SHP77 treated with DMSO at 0.1 percent for 48 hours (cell line): ENCODE measurements at regions not wholly inside any gene's neighbourhood (a gene's known extent, or its start where the extent isn't known, plus 50 kb on each side); places are given as distances from the start of the nearest gene placed in this dataset.

Source experiments
- DNase-seq: peaks from one replicate; lab custom pipeline; 2025; lab: John Stamatoyannopoulos, UW

DNA sequence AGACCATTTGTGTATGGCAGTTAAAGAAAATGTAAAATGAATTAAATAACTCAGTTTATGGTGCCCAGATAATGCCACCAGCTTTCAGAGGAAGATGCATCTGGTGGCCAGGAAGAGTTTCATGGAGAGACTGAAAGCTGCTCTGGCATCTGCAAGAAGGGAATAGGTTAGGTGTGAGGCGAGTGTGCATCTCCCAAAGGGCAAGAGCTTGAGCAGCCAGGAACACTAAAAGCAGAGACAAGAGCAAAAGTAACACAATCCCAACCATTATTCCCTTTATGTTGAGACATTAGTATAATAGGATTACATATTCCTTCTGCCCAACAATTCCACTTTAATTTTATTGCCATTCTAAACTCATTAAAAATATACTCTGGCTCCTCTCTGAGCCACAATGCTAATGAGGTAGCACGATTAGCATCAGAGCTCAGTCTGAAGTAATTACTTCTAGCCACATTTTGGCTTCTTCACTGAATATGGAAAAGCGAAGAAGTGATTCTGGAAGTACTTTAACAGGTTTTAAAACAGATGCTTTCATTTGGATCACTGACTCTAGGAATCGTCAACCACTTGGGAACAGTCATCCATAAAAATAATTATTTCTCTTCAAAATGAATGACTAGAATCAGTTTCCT, 309.4 kb upstream of the TMTC1 start:
- no peak for DNase-seq

DNA sequence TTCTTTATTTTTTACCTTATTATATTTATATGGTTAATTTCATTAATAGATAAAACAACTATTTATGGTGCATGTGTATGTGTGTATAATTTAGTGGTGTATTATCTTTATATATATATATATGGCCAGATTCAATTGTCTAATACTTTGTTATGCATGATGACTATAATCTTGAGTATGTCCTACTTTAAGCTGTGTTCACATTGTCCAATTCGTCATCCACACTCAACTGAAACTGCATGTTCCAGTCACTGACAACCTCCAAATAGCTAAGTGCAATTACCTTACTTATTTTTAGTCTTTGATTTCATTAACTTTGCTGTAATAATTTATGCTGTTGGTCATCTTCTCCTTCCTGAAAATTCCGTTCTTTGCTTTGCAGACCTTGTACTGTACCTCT, 306.5 kb upstream of the TMTC1 start:
- no peak for DNase-seq

- no peak for DNase-seq
These were observed 304.7 kb upstream of the TMTC1 start for GRCh38 chr12:30088259-30088995.

DNA sequence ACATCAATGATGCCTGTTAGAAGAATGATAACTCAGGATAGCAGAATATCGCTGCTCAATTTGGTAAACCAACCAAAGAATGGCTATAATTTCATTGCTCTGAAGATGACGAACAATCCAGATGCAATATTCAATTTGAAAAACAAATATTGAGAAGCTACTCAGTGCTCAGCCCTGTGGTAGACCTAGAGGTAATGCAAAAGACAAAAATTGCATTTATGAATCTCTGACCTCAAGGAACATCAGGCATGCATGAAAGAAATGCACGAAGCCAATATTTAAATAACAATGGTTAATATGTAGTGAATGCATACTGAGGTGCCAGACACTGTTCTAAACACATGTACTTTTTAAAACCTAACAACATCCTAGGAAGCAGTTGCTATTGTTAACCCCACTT, 298.6 kb upstream of the TMTC1 start:
- DNase-seq, result no peak

DNA sequence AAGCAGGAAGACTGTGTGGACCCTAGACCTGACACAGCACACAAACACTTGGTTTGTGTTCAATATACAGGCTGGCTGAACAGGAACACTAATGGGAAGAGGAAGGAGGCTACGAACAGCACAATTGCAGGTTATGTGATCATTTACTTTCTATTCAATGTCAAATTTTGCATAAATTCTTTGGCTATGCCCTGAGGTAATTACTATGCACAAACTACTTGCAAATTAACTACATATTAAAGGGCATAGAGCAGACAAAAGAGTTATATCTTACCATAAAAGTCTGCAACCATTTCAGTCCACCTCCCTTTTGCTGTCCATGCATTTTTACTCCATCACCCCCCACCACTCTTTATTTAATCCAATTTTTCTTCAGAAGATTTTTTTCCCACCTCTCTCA, 291.2 kb upstream of the TMTC1 start:
- DNase-seq, result no peak

- DNase-seq, result no peak
These were observed 289.1 kb upstream of the TMTC1 start for GRCh38 chr12:30072824-30073223.

DNA sequence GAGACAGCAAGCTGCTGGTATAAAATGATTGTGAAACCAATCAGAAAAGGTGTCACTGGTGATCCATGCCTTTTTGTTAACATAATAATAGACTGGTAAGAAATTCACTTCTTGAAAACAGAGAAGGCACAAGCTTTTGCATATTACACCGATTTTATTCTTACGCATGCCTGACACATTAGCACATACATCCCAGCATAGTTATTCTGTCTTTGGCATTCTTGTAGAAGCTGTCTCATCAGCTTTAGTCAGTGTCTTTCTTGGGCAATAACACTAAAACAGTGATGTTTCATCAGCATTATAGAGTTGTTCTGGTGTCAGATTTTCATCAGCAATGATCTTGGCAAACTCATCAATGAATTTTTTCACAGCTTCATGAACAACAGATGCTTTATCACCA, 283.4 kb upstream of the TMTC1 start:
- DNase-seq, result no peak

- no peak for DNase-seq
These were observed 281.2 kb upstream of the TMTC1 start for GRCh38 chr12:30064906-30065305.

DNA sequence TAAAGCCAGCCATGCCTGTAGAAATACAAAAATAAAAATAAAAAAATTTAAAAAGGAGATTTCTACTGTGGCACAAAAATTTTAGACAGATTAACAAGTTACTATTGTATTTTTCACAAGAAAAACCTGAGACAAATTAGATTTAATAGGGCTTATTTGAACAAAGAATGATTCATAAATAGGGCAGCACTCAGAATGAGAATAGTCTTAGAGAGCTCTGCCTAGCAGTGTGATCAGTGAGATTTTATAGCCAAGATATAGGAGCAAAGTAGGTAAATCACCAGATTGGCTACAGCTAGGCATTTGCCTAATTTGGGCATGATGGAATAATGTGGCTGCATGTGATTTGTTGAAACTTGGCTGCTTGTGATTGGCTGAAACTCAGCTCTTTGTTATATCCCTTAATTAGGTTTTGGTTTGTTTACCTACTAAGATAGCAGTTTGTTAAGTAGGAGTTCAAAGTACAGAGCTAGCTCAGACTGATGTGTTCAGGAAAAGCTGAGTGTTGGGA, 279.7 kb upstream of the TMTC1 start:
- DNase-seq, result no peak

DNA sequence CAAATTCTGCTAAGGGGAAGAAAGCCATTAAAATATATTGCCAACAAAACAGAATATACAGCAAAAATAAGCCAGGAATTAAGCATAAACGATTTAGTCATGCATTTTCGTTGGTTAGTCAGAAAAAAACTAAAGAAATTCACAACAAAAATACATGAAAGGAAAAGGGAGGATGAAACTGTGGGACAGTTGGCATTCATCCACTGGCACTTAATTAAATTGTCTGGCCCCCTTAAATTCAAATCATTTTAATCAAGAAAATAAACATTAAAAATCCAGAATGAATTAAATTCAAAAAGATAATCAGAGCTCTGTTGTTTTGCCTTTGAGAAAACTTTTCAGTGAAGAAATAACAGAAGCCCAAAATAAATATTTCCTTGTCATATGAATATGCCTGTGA, 264.6 kb upstream of the TMTC1 start:
- no peak for DNase-seq

DNA sequence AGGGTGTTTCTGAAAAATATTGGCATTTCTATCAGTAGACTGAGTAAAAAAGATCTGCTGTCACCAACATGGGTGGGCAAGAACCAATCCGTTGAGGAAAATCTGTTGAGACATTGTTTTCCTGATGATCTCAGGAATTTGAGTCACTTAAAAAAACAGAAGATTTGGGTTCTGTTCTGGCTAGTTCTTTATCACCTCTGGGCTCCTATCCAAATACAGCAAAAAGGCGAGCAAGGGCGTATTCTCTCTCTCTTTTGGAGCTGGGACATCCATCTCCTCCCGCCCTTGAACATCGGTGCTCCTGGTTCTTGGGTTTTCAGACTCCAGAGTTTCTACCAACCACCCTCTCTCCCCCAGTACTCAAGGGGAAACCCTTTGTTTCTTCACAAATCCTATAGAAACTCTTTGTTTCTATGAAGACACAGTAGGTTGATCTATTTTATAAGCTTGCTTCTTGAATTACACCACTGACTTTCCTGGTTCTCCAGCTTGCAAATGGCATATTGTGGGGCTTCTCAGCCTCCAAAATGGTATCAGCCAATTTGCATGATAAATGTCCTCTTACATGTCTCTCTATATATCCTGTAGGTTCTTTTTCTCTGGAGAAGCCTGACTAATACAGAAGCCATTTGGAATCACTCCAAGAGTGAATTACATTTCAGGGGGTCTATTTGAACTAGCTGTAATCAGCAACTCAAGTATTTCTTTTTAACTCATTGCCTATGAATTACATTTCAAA, 263.9 kb upstream of the TMTC1 start:
- no peak for DNase-seq

DNA sequence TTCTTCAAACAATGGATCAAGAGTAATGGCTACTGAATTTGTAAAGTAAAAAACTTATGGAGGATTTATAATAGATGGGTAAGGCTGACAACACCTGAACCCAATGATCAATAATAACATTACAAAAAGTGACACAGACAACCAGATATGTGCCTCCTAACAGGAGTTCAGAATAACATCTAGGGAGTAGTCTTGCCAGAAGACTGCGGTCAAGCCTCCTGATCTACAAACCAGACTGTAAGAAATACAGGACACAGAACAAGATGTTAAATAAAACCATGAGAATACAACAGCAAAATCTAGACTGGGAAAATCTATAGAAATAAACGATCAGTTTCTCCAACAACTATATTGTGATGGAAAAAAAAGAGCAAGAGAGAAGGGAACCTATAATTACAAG, 262.6 kb upstream of the TMTC1 start:
- no peak for DNase-seq

DNA sequence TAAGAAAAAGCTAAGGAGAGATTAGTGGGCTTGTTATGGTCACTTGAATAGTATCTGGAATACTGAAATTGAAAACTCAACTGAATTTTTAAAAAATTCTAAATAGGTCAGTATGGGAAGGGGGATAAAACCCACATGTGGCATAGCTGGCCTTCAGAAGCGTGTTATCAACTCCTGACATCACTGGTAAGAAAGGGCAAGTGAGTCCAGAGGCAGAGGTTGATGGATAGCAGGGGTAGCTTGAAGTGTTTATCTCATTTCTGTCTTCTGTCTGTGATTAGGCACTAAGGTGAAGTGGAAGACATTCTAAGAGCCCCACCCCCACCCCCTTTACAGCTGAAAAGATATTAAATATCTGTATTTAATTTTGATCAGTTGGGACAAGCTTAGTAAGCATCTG, 261.4 kb upstream of the TMTC1 start:
- no peak for DNase-seq

DNA sequence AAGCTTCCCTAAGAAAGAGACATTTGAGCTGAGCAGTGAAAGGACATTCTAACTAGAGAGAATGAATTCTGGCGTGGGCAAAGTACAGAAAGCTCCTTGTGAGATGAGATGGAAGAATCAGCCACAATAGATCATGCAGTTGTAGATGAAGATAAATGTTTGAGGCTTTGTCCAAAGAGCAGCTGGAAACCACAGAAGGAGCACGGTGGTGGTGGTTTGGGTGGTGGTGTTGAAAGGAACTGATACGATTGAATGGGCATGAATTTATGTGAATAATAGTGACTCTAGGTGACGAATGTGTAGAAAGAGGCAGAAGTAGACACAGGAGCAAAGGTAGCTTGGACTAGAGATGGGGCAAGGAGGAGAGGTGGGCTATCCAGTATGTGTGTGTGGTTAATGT, 260.5 kb upstream of the TMTC1 start:
- no peak for DNase-seq

GRCh38 chr12:30043151-30043847, 259.6 kb upstream of the TMTC1 start:
- DNase-seq, result no peak

DNA sequence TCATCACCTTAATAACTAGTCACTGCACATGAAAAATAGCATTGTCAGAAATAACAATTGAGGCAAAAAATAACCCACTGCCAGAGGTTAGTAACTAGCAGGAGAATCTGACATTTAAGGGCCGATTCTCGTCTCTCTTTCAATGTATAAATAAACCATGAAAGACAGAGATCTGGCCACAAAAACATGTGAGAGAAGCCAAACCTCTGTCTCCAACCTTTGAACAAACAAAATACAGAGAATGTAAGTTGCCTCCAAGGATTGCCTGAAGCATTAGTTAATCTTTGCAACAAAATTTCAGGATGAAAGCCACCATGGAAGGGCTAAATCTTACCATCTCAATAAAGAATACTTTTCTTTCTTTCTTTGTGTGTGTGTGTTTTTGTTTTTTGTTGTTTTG, 257.4 kb upstream of the TMTC1 start:
- no peak for DNase-seq

DNA sequence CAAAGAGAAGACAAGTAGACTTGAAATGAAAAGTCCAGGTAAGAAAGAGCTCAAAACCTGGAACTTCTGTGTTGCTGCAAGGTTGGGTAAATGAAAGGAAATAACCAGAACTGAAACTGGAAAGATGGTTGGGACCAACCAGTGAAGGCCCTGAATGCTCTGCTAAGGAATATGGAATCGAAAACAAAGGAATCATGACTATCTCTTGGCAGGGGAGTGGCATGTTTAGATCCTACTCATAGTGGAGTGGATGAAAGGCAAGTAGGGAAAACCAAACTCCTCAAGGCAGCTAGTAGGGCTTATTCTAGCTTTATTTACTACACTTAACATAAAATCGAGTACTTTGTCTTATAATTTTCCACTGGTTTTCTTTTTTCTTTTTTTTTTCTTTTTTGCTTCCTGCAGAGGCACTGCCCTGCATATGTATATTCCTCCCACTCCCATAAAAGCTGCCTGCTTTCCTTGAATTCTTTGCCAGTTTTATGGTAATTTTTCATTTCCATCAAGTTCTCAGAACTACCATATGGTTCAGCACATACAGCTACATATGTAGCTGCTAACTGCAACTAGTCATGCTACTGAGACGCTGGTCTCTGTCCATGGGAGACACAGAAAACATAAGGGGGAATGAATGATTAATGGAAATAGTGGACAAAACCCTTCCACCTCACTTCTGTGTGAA, 247.1 kb upstream of the TMTC1 start:
- DNase-seq, result no peak

GRCh38 chr12:30026621-30027234, 243.0 kb upstream of the TMTC1 start:
- DNase-seq, result no peak

- DNase-seq, result no peak
These were observed 241.6 kb upstream of the TMTC1 start for GRCh38 chr12:30025317-30025716.

- no peak for DNase-seq
These were observed 239.4 kb upstream of the TMTC1 start for GRCh38 chr12:30023186-30023585.

DNA sequence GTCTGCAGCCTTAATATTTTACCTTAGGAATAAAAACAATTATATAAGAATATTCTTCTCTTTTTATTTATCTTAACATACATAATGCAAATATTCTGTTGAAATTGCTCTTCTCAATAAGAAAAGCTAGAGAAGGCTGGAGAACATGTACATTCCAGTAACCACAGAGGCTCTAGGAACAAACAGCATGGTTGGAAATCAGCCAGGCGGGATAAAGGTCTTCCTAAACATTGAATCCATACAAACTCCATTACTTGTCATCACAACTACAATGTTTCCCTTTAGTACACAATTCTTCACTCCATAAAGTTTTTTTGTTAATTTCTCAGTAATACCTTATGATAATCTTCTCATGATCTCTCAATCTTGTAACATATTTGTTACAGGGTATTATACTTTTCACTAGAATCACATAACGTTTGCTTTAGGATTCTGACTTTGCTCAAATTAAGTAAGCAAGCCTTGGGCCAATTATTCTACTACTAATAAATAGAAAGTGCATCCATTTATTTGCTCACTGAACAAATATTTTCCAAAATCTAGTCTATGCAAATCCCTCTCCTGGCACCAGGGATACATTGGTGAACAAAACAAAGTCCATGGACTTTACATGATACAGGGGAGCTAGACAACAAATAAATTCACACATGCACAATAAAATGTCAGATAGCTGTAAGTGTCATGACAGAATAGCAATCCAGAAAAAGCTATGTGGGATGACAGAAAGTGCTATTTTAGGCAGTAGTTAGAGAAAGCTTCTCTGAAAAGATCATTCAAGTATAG, 237.5 kb upstream of the TMTC1 start:
- no peak for DNase-seq
